ENCODE measurements at regions not wholly inside any gene's neighbourhood (a gene's known extent, or its start where the extent isn't known, plus 50 kb on each side); places are given as distances from the start of the nearest gene placed in this dataset.
A peak's percentile ranks its signal among the peaks of the same experiment; 100 is the strongest.

- no peak overlapping the region for H3K4me3 ChIP-seq (ENCODE audit: control insufficient read depth, low read depth, low read length)
- DNase-seq (ENCODE audit: low read depth), result no peak
- TF ChIP-seq CTCF (conservative IDR thresholded peaks at IDR 0.05; ENCODE audit: control insufficient read depth, insufficient read depth, low read depth, low read length), result no peak
Measured at GRCh38 chr1:60141276-60141675, 67.7 kb upstream of the C1orf87 start.

- DNase-seq (ENCODE audit: low read depth), result no peak
- H3K4me3 ChIP-seq (ENCODE audit: control insufficient read depth, low read depth, low read length), result no peak overlapping the region
- TF ChIP-seq CTCF (conservative IDR thresholded peaks at IDR 0.05; ENCODE audit: control insufficient read depth, insufficient read depth, low read depth, low read length), result no peak
Measured at GRCh38 chr1:60137406-60137805, 63.8 kb upstream of the C1orf87 start.

GRCh38 chr1:60136395-60136794, 62.8 kb upstream of the C1orf87 start:
- DNase-seq (ENCODE audit: low read depth), result no peak
- H3K4me3 ChIP-seq (ENCODE audit: control insufficient read depth, low read depth, low read length), result no peak overlapping the region
- TF ChIP-seq CTCF (conservative IDR thresholded peaks at IDR 0.05; ENCODE audit: control insufficient read depth, insufficient read depth, low read depth, low read length), result no peak

- DNase-seq (ENCODE audit: low read depth), result no peak
- no peak overlapping the region for H3K4me3 ChIP-seq (ENCODE audit: control insufficient read depth, low read depth, low read length)
Measured at GRCh38 chr1:60134716-60135115, 61.1 kb upstream of the C1orf87 start.

GRCh38 chr1:60133848-60134247, 60.3 kb upstream of the C1orf87 start:
- H3K4me3 ChIP-seq (ENCODE audit: control insufficient read depth, low read depth, low read length), result no peak overlapping the region
- no peak for TF ChIP-seq CTCF (conservative IDR thresholded peaks at IDR 0.05; ENCODE audit: control insufficient read depth, insufficient read depth, low read depth, low read length)
- peak; percentile 93 for DNase-seq (ENCODE audit: low read depth)

More at GRCh38 chr1:60134716-60135115, 61.1 kb upstream of the C1orf87 start:
- TF ChIP-seq CTCF (conservative IDR thresholded peaks at IDR 0.05; ENCODE audit: control insufficient read depth, insufficient read depth, low read depth, low read length), result no peak

GRCh38 chr1:60133000-60133673, 59.6 kb upstream of the C1orf87 start:
- no peak for TF ChIP-seq CTCF (conservative IDR thresholded peaks at IDR 0.05; ENCODE audit: control insufficient read depth, insufficient read depth, low read depth, low read length)
- DNase-seq (ENCODE audit: low read depth), result peak; percentile 95
- no peak overlapping the region for H3K4me3 ChIP-seq (ENCODE audit: control insufficient read depth, low read depth, low read length)

GRCh38 chr1:60132108-60132507, 58.5 kb upstream of the C1orf87 start:
- no peak for DNase-seq (ENCODE audit: low read depth)
- no peak for TF ChIP-seq CTCF (conservative IDR thresholded peaks at IDR 0.05; ENCODE audit: control insufficient read depth, insufficient read depth, low read depth, low read length)
- H3K4me3 ChIP-seq (ENCODE audit: control insufficient read depth, low read depth, low read length), result no peak overlapping the region

All from fibroblast of mammary gland (primary cell).